ENCODE measurements at regions not wholly inside any gene's neighbourhood (a gene's known extent, or its start where the extent isn't known, plus 50 kb on each side); places are given as distances from the start of the nearest gene placed in this dataset.

DNA sequence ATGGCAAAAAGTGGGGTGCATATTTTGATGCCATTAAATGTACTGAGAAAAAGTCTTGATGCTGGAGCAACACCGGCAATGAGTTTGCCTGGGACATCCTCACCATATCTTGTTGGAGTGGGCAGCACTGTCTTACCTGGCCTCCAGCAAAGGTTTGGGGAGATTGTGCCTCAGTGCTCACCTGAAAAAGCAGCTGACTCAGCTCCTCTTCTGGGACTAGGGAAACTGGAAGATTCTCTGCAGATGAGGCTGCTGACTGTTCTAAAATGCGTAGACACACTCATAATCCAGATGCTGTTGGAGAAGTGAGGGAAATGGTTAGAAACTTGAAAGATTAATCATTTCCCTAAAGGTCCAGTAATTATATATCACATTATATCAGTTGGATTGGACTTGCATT lies 593.7 kb upstream of the HS3ST1 start (continued):
- TF ChIP-seq CHD7 (IDR thresholded peaks at IDR 0.05; ENCODE audit: insufficient replicate concordance, low read length), result no peak
- TF ChIP-seq RXRA (IDR thresholded peaks at IDR 0.05; ENCODE audit: insufficient read depth, low read depth, low read length), result no peak
- TF ChIP-seq KDM1A (IDR thresholded peaks at IDR 0.05; ENCODE audit: borderline replicate concordance, low read length), result no peak
- TF ChIP-seq TAF7 (optimal IDR thresholded peaks at IDR 0.05; ENCODE audit: borderline replicate concordance, low read depth, low read length), result no peak
- TF ChIP-seq MAX (IDR thresholded peaks at IDR 0.05), result no peak
- TF ChIP-seq SP2 (IDR thresholded peaks at IDR 0.05; ENCODE audit: low read length), result no peak
- no peak for TF ChIP-seq EP300 (IDR thresholded peaks at IDR 0.05; ENCODE audit: borderline replicate concordance in 1 of 2, low read depth in 2 of 2, low read length in 2 of 2)
